H1 (cell line): ENCODE measurements at regions not wholly inside any gene's neighbourhood (a gene's known extent, or its start where the extent isn't known, plus 50 kb on each side); places are given as distances from the start of the nearest gene placed in this dataset.

Experiments used
- CTCF ChIA-PET: fragments of 300-600 bp; sonication (Branson Sonifier 250); formaldehyde crosslinking; loops from one replicate; lab custom pipeline; 2021; ENCODE audit not compliant: partially characterized antibody; lab: Charles Lee
- POLR2A ChIA-PET: fragments of 300-600 bp; sonication (Branson Sonifier 250); formaldehyde crosslinking; loops from one replicate; lab custom pipeline; 2021; ENCODE audit warnings: inconsistent platforms; ENCODE audit not compliant: partially characterized antibody; lab: Charles Lee
- DNase-seq, 2 experiments: peaks; one replicate each; pipeline versions ENCODE4 v3.0.0 to v3.0.0-alpha.2; 2010 to 2022; ENCODE audit warnings: low spot score in 2 of 2, low read depth in 1 of 2, mixed read lengths in 1 of 2
- FAIRE-seq: peaks from 2 replicates; lab custom pipeline; 2011; peaks lifted over from hg19 to GRCh38; lab: Jason Lieb, UNC
- H2AFZ ChIP-seq: 2 replicates; pipeline ENCODE4 v1.8.1; 2012; ENCODE audit warnings: low read length, inconsistent platforms
- H2AK5ac ChIP-seq: 2 replicates; pipeline ENCODE4 v1.6.1; 2013; ENCODE audit warnings: low read depth, low read length
- H2BK120ac ChIP-seq: replicated peaks from 2 replicates; pipeline ENCODE3; 2013; ENCODE audit warnings: low read depth, low read length, inconsistent platforms
- H2BK12ac ChIP-seq: 2 replicates; pipeline ENCODE4 v1.6.1; 2013; ENCODE audit warnings: low read depth, low read length
- H2BK15ac ChIP-seq: 2 replicates; pipeline ENCODE4 v1.6.1; 2013; ENCODE audit warnings: low read length
- H2BK20ac ChIP-seq: 2 replicates; pipeline ENCODE4 v1.6.1; 2013; ENCODE audit warnings: low read length
- H2BK5ac ChIP-seq: 2 replicates; pipeline ENCODE4 v1.6.1; 2013; ENCODE audit warnings: low read depth, low read length
- H3K14ac ChIP-seq: 2 replicates; pipeline ENCODE4 v1.6.1; 2013; ENCODE audit warnings: inconsistent platforms; ENCODE audit not compliant: insufficient read length
- H3K18ac ChIP-seq: 2 replicates; pipeline ENCODE4 v1.6.1; 2013; ENCODE audit warnings: low read length; ENCODE audit errors: extremely low read depth
- H3K23ac ChIP-seq: 2 replicates; pipeline ENCODE4 v1.6.1; 2013; ENCODE audit warnings: inconsistent platforms; ENCODE audit not compliant: insufficient read length
- H3K23me2 ChIP-seq: 2 replicates; pipeline ENCODE4 v1.6.1; 2013; ENCODE audit warnings: low read depth, low read length
- H3K27ac ChIP-seq: 2 replicates; pipeline ENCODE4 v1.6.1; 2011; ENCODE audit warnings: low read depth, low read length, inconsistent platforms
- H3K27me3 ChIP-seq, 4 experiments: replicated peaks in 1 of 4; 1 replicate in 1 of 4; 2 replicates in 3 of 4; pipeline versions ENCODE4 v1.6.1 to v1.8.1; 2011 to 2013; ENCODE audit warnings: low read length in 3 of 4, mild to moderate bottlenecking in 3 of 4, inconsistent platforms in 2 of 4, mixed read lengths in 2 of 4, moderate library complexity in 1 of 4; ENCODE audit not compliant: control insufficient read depth in 3 of 4, insufficient read depth in 3 of 4; ENCODE audit errors: extremely low read depth in 1 of 4
- H3K36me3 ChIP-seq, 4 experiments: 2 replicates each; pipeline versions ENCODE4 v1.6.1 to v1.8.1; 2011 to 2013; ENCODE audit warnings: mild to moderate bottlenecking in 4 of 4, low read length in 3 of 4, moderate library complexity in 2 of 4, control low read depth in 1 of 4, inconsistent platforms in 1 of 4; ENCODE audit not compliant: insufficient read depth in 4 of 4, control insufficient read depth in 2 of 4
- H3K4ac ChIP-seq: replicated peaks from 2 replicates; pipeline ENCODE3; 2013; ENCODE audit warnings: low read length, low read depth, mixed read lengths, inconsistent platforms; ENCODE audit not compliant: insufficient read length
- H3K4me1 ChIP-seq, 4 experiments: replicated peaks in 1 of 4; 1 replicate in 1 of 4; 2 replicates in 3 of 4; pipeline versions ENCODE4 v1.6.1 to v1.8.1; 2011 to 2013; ENCODE audit warnings: low read length in 3 of 4, inconsistent platforms in 2 of 4, mixed read lengths in 1 of 4; ENCODE audit not compliant: insufficient read depth in 4 of 4, control insufficient read depth in 3 of 4
- H3K4me2 ChIP-seq, 2 experiments: 2 replicates each; pipeline versions ENCODE4 v1.6.1 to v1.8.1; 2011 to 2013; ENCODE audit warnings: low read depth in 2 of 2, low read length in 2 of 2, control low read depth in 1 of 2, inconsistent platforms in 1 of 2, mild to moderate bottlenecking in 1 of 2; ENCODE audit not compliant: insufficient read depth in 1 of 2
- H3K4me3 ChIP-seq, 4 experiments: fragments of 200-600, 300-600 bp in 1 of 4; sonication (generic), shearing (Covaris generic), sonication (Bioruptor Twin) in 1 of 4; 2 replicates each; pipeline versions ENCODE4 v1.5.1 to v1.8.1; 2011 to 2016; ENCODE audit warnings: low read length in 4 of 4, low read depth in 3 of 4, control low read depth in 2 of 4, inconsistent platforms in 2 of 4, mild to moderate bottlenecking in 2 of 4, mixed read lengths in 1 of 4, moderate library complexity in 1 of 4; ENCODE audit not compliant: insufficient read depth in 2 of 4; ENCODE audit errors: extremely low read depth in 1 of 4
- H3K56ac ChIP-seq: replicated peaks from 2 replicates; pipeline ENCODE3; 2013; ENCODE audit warnings: low read depth, mild to moderate bottlenecking, mixed read lengths, low read length, inconsistent platforms; ENCODE audit not compliant: insufficient read length
- H3K79me1 ChIP-seq: 2 replicates; pipeline ENCODE4 v1.6.1; 2013; ENCODE audit warnings: low read depth, low read length, control low read depth
- H3K79me2 ChIP-seq, 2 experiments: 2 replicates each; pipeline versions ENCODE4 v1.6.1 to v1.8.1; 2012 to 2013; ENCODE audit warnings: low read length in 2 of 2, mild to moderate bottlenecking in 2 of 2, inconsistent platforms in 1 of 2; ENCODE audit not compliant: insufficient read depth in 2 of 2, control insufficient read depth in 1 of 2
- H3K9ac ChIP-seq, 4 experiments: replicated peaks in 1 of 4; 1 replicate in 1 of 4; 2 replicates in 3 of 4; pipeline versions ENCODE4 v1.6.1 to v1.8.1; 2011 to 2013; ENCODE audit warnings: low read depth in 3 of 4, low read length in 3 of 4, control low read depth in 2 of 4, mild to moderate bottlenecking in 2 of 4, moderate library complexity in 2 of 4, inconsistent platforms in 1 of 4; ENCODE audit errors: extremely low read depth in 1 of 4
- H3K9me3 ChIP-seq, 2 experiments: 2 replicates each; pipeline versions ENCODE4 v1.6.1 to v1.8.1; 2012 to 2013; ENCODE audit warnings: mild to moderate bottlenecking in 2 of 2, moderate library complexity in 2 of 2, control low read depth in 1 of 2, inconsistent platforms in 1 of 2, low read depth in 1 of 2, low read length in 1 of 2, mixed read lengths in 1 of 2; ENCODE audit not compliant: insufficient read depth in 2 of 2
- H4K20me1 ChIP-seq, 2 experiments: replicated peaks in 1 of 2; 2 replicates each; pipeline versions ENCODE3 to v1.8.1; 2011 to 2013; ENCODE audit warnings: inconsistent platforms in 2 of 2, low read length in 2 of 2, mild to moderate bottlenecking in 1 of 2; ENCODE audit not compliant: insufficient read depth in 2 of 2, control insufficient read depth in 1 of 2
- H4K5ac ChIP-seq: 2 replicates; pipeline ENCODE4 v1.6.1; 2013; ENCODE audit warnings: low read length, low read depth, mixed read lengths, inconsistent platforms; ENCODE audit not compliant: insufficient read length
- H4K8ac ChIP-seq: 2 replicates; pipeline ENCODE4 v1.8.0; 2013; ENCODE audit warnings: mild to moderate bottlenecking, moderate library complexity, low read length, inconsistent platforms; ENCODE audit not compliant: insufficient read depth; ENCODE audit errors: extremely low read depth
- H4K91ac ChIP-seq: replicated peaks from 2 replicates; pipeline ENCODE3; 2013; ENCODE audit warnings: low read length, mixed read lengths, inconsistent platforms; ENCODE audit not compliant: insufficient read length
- ATF2 ChIP-seq: IDR thresholded peaks from 2 replicates; pipeline ENCODE4 v1.6.1; 2012; ENCODE audit warnings: low read length, inconsistent platforms
- CBX8 ChIP-seq: fragments of 300-800, 300-1000 bp; sonication (generic); IDR thresholded peaks from 2 replicates; pipeline ENCODE4 v1.7.1; 2016; ENCODE audit warnings: low read depth, low read length, borderline replicate concordance
- CHD1 ChIP-seq: IDR thresholded peaks from 2 replicates; pipeline ENCODE4 v1.6.1; 2012; ENCODE audit warnings: low read depth, low read length, improper control_type of control experiment
- CTBP2 ChIP-seq: IDR thresholded peaks from 2 replicates; pipeline ENCODE4 v1.7.0; 2011; ENCODE audit warnings: borderline replicate concordance, mild to moderate bottlenecking, moderate library complexity, mixed read lengths, low read length; ENCODE audit not compliant: insufficient read depth, insufficient read length
- E2F6 ChIP-seq: IDR thresholded peaks from 2 replicates; pipeline ENCODE4 v1.6.1; 2012; ENCODE audit warnings: inconsistent platforms
- EGR1 ChIP-seq: IDR thresholded peaks from 2 replicates; pipeline ENCODE4 v1.6.1; 2011; ENCODE audit warnings: low read depth, low read length, borderline replicate concordance
- NANOG ChIP-seq: IDR thresholded peaks from 2 replicates; pipeline ENCODE4 v1.6.1; 2011; ENCODE audit warnings: low read length, low read depth, mild to moderate bottlenecking, inconsistent platforms; ENCODE audit not compliant: insufficient read depth, poor library complexity, severe bottlenecking
- POU5F1 ChIP-seq: IDR thresholded peaks from 2 replicates; pipeline ENCODE4 v1.6.1; 2011; ENCODE audit warnings: low read depth, mild to moderate bottlenecking, low read length, moderate library complexity
- RFX5 ChIP-seq: IDR thresholded peaks from 2 replicates; pipeline ENCODE4 v1.6.1; 2011; ENCODE audit warnings: low read depth, low read length, improper control_type of control experiment, borderline replicate concordance
- RXRA ChIP-seq: IDR thresholded peaks from 2 replicates; pipeline ENCODE4 v1.6.1; 2011; ENCODE audit warnings: low read depth, mild to moderate bottlenecking, low read length, moderate library complexity; ENCODE audit not compliant: insufficient read depth
- SP1 ChIP-seq: IDR thresholded peaks from 2 replicates; pipeline ENCODE4 v1.6.1; 2011; ENCODE audit warnings: low read depth, low read length
- SP4 ChIP-seq: IDR thresholded peaks from 2 replicates; pipeline ENCODE4 v1.6.1; 2012; ENCODE audit warnings: low read length, inconsistent platforms
- TCF12 ChIP-seq: IDR thresholded peaks from 2 replicates; pipeline ENCODE4 v1.6.1; 2011; ENCODE audit warnings: low read depth, mild to moderate bottlenecking, low read length
- WGBS, 2 experiments: shearing (Covaris generic) in 1 of 2; methylation state at CpG; one replicate each; pipeline versions ENCODE4 v1.1.6 to v1.1.7; 2013 to 2015; ENCODE audit warnings: low lambda C conversion rate in 2 of 2, mixed read lengths in 2 of 2, inconsistent platforms in 1 of 2, low coverage in 1 of 2, missing lambda C conversion rate in 1 of 2; ENCODE audit not compliant: insufficient replicate concordance in 2 of 2, insufficient coverage in 1 of 2, insufficient read length in 1 of 2; ENCODE audit errors: extremely low coverage in 1 of 2, missing lambda C conversion rate in 1 of 2; 5-methylcytosine and 5-hydroxymethylcytosine counted together

GRCh38 chr11:94702481-94702880 lies 65.7 kb upstream of the AMOTL1 start:
- CTCF ChIA-PET, result no interaction called here
- Histone ChIP-seq H4K91ac (no peak overlapping the region), H4K8ac (no peak overlapping the region), H4K5ac (no peak overlapping the region), H3K56ac (no peak overlapping the region), H2AFZ (no peak overlapping the region), H3K4me1 (peaks cover 0 to 3% (median 0%) of the 10 kb centered on the region in 4 experiments; a peak in 2 of 7 replicates), H2BK5ac (no peak overlapping the region), H3K9ac (no peak overlapping the region), H3K23ac (no peak overlapping the region), H2BK15ac (no peak overlapping the region), H3K79me2 (no peaks in the 10 kb centered on the region), H3K4me2 (no peak overlapping the region), H3K14ac (no peak overlapping the region), H3K79me1 (no peaks in the 10 kb centered on the region), H3K4ac (no peak overlapping the region), H3K27me3 (no peaks in the 10 kb centered on the region), H2AK5ac (no peak overlapping the region), H4K20me1 (no peaks in the 10 kb centered on the region), H3K23me2 (no peaks in the 10 kb centered on the region), H2BK12ac (no peak overlapping the region), H3K18ac (no peak overlapping the region), H2BK120ac (no peak overlapping the region), H3K4me3 (no peak overlapping the region), H3K27ac (no peak overlapping the region), H3K9me3 (no peaks in the 10 kb centered on the region), H2BK20ac (no peak overlapping the region), H3K36me3 (no peaks in the 10 kb centered on the region)
- WGBS, 2 experiments, result 97% methylated on average over 1 of the region's 1 CpG; no CpG with 5 or more reads in 1 of the 2 experiments
- POLR2A ChIA-PET, result no interaction called here
- DNase-seq (no peak), FAIRE-seq (no peak)
- no peak for TF ChIP-seq EGR1
- TF ChIP-seq CHD1, result no peak
- TF ChIP-seq TCF12, result no peak
- no peak for TF ChIP-seq POU5F1
- no peak for TF ChIP-seq RFX5
- no peak for TF ChIP-seq CTBP2
- TF ChIP-seq SP4, result no peak
- no peak for TF ChIP-seq ATF2
- TF ChIP-seq NANOG, result no peak
- TF ChIP-seq RXRA, result no peak
- TF ChIP-seq SP1, result no peak
- no peak for TF ChIP-seq CBX8
- no peak for TF ChIP-seq E2F6
